DND-41 (cell line): ENCODE measurements at regions not wholly inside any gene's neighbourhood (a gene's known extent, or its start where the extent isn't known, plus 50 kb on each side); places are given as distances from the start of the nearest gene placed in this dataset.

Experiments
- ATAC-seq: fragments of 200-7000 bp; cut with Tn5 transposase; 3 replicates; pipeline ENCODE4 v1.9.1; 2021; ENCODE audit warnings: low read depth; ENCODE audit not compliant: insufficient read depth
- DNase-seq: peaks from one replicate; pipeline ENCODE4 v3.0.0-alpha.2; 2020
- H2AFZ ChIP-seq: 2 replicates; pipeline ENCODE4 v1.6.0; 2012; ENCODE audit warnings: low read depth, low read length
- H3K27ac ChIP-seq: 2 replicates; pipeline ENCODE4 v1.5.1; 2012; ENCODE audit warnings: low read length, inconsistent platforms
- H3K27me3 ChIP-seq: fragments of 200-600 bp; sonication (generic); 2 replicates; pipeline ENCODE4 v1.6.0; 2012; ENCODE audit warnings: low read length, mild to moderate bottlenecking, inconsistent platforms; ENCODE audit not compliant: insufficient read depth, poor library complexity
- H3K36me3 ChIP-seq: 2 replicates; pipeline ENCODE4 v1.5.1; 2012; ENCODE audit warnings: low read length, inconsistent platforms; ENCODE audit not compliant: insufficient read depth
- H3K4me1 ChIP-seq: 2 replicates; pipeline ENCODE4 v1.5.1; 2012; ENCODE audit warnings: mild to moderate bottlenecking, low read length; ENCODE audit not compliant: insufficient read depth
- H3K4me2 ChIP-seq: 2 replicates; pipeline ENCODE4 v1.6.0; 2012; ENCODE audit warnings: mild to moderate bottlenecking, moderate library complexity, low read length, inconsistent platforms; ENCODE audit not compliant: insufficient read depth
- H3K4me3 ChIP-seq, 2 experiments: fragments of 200-600 bp in 1 of 2; shearing (Covaris generic) in 1 of 2; 2 replicates each; pipeline ENCODE4 v1.5.1; 2012 to 2016; ENCODE audit warnings: inconsistent platforms in 2 of 2, low read length in 2 of 2, mild to moderate bottlenecking in 2 of 2, low read depth in 1 of 2, moderate library complexity in 1 of 2
- H3K79me2 ChIP-seq: 2 replicates; pipeline ENCODE4 v1.6.0; 2012; ENCODE audit warnings: low read length, inconsistent platforms; ENCODE audit not compliant: insufficient read depth
- H3K9ac ChIP-seq: 2 replicates; pipeline ENCODE4 v1.6.0; 2012; ENCODE audit warnings: low read depth, mild to moderate bottlenecking, inconsistent platforms, low read length, moderate library complexity
- H3K9me3 ChIP-seq: 2 replicates; pipeline ENCODE4 v1.5.1; 2012; ENCODE audit warnings: low read length, moderate library complexity, mild to moderate bottlenecking, inconsistent platforms; ENCODE audit not compliant: insufficient read depth, severe bottlenecking
- H4K20me1 ChIP-seq: 2 replicates; pipeline ENCODE4 v1.6.0; 2012; ENCODE audit warnings: low read length; ENCODE audit not compliant: insufficient read depth
- CTCF ChIP-seq: IDR thresholded peaks from 2 replicates; pipeline ENCODE4 v1.5.1; 2012; ENCODE audit warnings: borderline replicate concordance, low read length, moderate library complexity, mild to moderate bottlenecking; ENCODE audit not compliant: poor library complexity, severe bottlenecking; ENCODE audit errors: extremely low read depth
- EZH2 ChIP-seq: IDR thresholded peaks from 3 replicates; pipeline ENCODE4 v1.6.1; 2012; ENCODE audit warnings: borderline replicate concordance, low read depth, mild to moderate bottlenecking, moderate library complexity, low read length, inconsistent platforms; ENCODE audit not compliant: severe bottlenecking

DNA sequence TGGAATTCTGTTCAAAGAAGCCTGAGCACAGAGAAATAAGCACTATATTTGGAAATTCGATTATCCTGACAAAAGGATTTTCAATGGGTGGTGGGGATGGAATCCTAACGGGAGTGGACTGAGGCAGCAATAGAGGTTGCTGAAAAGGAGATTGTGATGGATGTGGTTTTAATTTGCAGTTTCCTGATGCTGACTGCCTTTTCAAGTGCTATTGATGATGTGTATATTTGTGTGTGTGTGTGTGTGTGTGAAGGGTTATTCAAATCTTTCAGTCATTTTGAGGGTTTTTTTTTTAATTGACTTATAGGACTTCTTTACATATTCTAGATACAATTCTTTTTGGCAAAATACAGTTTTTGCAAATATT lies 614.5 kb downstream of the HINT1 start:
- ATAC-seq (no peak), DNase-seq (no peak)
- no peaks in the 10 kb centered on the region for H3K79me2 ChIP-seq
- H3K9ac ChIP-seq = no peak overlapping the region
- TF ChIP-seq EZH2 (no peak), CTCF (no peak)
- no peaks in the 10 kb centered on the region for H3K9me3 ChIP-seq
- no peak overlapping the region for H3K4me3 ChIP-seq
- H3K27ac ChIP-seq = no peak overlapping the region
- H3K27me3 ChIP-seq = no peaks in the 10 kb centered on the region
- no peak overlapping the region for H2AFZ ChIP-seq
- H4K20me1 ChIP-seq = no peaks in the 10 kb centered on the region
- H3K36me3 ChIP-seq = no peaks in the 10 kb centered on the region
- H3K4me2 ChIP-seq = no peak overlapping the region
- H3K4me1 ChIP-seq = no peaks in the 10 kb centered on the region

- no peak overlapping the region for H2AFZ ChIP-seq
- H4K20me1 ChIP-seq = no peaks in the 10 kb centered on the region
- no peak overlapping the region for H3K9ac ChIP-seq
- H3K4me2 ChIP-seq = no peak overlapping the region
- no peak overlapping the region for H3K4me3 ChIP-seq
- TF ChIP-seq CTCF = no peak
- no peak for TF ChIP-seq EZH2
- DNase-seq = no peak
- H3K4me1 ChIP-seq = no peaks in the 10 kb centered on the region
- H3K9me3 ChIP-seq = no peaks in the 10 kb centered on the region
- no peak overlapping the region for H3K27ac ChIP-seq
- no peaks in the 10 kb centered on the region for H3K36me3 ChIP-seq
- no peaks in the 10 kb centered on the region for H3K79me2 ChIP-seq
- H3K27me3 ChIP-seq = no peaks in the 10 kb centered on the region
- ATAC-seq = no peak
Measured at GRCh38 chr5:130549884-130550561, 615.0 kb downstream of the HINT1 start.

DNA sequence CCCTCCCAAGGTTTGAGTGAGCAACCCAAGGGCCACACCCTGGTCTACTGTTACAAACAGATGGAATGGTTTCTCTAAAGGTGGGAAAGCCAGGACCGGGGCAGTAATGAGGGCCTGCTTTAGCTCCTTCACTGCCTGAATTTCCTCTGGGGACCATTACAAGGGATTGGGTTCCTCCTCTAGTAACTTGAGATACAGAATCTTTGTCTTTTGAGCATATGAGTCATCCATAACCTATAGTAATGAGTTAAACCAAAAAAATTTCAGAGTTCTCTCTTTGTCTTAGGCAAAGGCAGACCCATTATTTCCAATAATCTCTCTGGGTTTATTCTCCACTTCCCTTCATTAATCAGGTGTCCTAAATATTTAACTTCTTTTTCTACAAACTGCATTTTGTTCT lies 618.8 kb downstream of the HINT1 start:
- Histone ChIP-seq H3K27me3 (no peaks in the 10 kb centered on the region), H2AFZ (no peak overlapping the region), H3K4me2 (no peak overlapping the region), H3K79me2 (no peaks in the 10 kb centered on the region), H3K27ac (no peak overlapping the region), H3K9ac (no peak overlapping the region), H3K9me3 (no peaks in the 10 kb centered on the region), H4K20me1 (no peaks in the 10 kb centered on the region), H3K36me3 (no peaks in the 10 kb centered on the region), H3K4me3 (no peak overlapping the region), H3K4me1 (no peaks in the 10 kb centered on the region)
- TF ChIP-seq CTCF (no peak), EZH2 (no peak)
- ATAC-seq = no peak
- no peak for DNase-seq
